A204.1 (cell line): ENCODE measurements at regions not wholly inside any gene's neighbourhood (a gene's known extent, or its start where the extent isn't known, plus 50 kb on each side); places are given as distances from the start of the nearest gene placed in this dataset.
A peak's percentile ranks its signal among the peaks of the same experiment; 100 is the strongest.

ENCODE experiments used
- FAIRE-seq: peaks from 2 replicates; lab custom pipeline; 2012; peaks lifted over from hg19 to GRCh38; lab: Jason Lieb, UNC

DNA sequence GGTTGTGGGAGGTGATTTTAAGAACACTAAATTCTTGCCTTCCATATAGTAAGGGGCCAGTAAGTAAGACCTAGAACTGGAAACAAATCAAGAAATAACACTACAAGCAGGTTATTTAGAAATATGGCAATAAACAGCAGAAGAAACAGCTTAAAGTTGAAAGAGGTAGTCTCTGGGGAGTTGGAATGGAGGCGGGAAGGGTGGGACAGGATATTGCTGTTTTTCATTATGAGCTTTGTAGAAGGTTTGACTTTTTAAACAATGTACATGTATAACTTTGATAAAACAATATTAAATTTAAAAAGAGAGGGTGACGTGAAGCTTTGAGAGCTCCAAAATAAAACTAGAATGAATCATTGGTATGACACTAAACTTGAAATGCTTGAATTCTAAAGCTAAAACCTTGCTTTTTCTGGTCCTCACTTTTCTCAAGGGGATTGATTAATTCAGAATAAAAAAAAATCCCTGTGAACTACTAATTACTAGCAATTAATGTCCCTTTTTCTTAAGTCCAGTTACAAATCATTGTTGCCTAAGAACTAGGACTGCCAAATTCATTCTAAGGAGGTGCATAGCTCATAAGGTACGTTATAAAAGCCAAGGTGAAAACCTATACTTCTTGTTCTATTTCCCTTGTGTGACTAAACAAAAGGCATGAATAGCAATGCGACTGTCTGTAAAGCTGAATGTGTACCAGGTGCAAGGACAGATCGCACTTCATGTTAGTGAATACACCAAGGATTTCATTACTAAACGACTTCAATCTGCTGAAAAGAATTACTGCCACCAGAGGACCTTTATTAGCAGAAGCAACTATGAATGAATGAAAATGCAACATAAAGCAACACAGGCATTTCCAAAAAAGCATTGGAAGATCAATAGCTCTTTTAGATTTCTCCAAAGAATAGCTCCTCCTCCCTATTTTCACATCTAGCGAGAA lies 177.5 kb downstream of the RBM43 start:
- no peak for FAIRE-seq

DNA sequence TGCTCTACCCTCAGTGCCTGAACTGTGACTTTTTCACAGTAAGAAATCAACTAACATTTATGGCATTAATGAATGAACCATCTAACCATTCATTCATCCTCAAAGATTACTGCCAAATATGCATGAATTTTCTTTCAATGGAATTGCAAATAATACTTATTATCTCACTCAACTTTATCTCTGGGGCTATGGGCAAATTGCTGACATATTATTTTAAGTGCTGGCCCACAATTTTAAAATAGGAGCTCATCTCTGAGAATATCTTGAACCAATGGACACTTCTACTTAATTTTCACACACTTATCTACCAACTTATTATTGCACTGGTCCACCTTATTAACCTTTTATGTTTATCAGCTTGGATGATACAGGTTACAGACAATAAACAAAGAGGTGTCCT lies 182.8 kb downstream of the RBM43 start:
- no peak for FAIRE-seq

DNA sequence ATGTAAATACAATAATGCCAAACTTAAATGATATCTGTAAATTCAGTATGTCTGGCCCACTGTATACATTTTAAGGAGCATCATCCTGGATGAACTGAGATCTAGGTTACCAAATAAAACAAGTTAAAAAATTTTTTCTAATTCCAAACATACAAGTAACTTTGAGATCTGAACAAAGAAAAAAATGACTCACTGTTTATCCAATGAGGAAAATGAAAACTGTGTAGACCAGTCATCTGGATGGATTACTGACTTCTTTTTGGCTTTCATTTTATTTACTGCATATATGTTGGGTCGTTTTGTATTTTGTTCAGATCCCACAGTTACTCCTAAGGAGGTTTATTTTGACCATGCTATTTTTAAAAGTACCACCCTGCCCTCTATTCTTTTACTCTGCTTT lies 189.8 kb downstream of the RBM43 start:
- FAIRE-seq: no peak

DNA sequence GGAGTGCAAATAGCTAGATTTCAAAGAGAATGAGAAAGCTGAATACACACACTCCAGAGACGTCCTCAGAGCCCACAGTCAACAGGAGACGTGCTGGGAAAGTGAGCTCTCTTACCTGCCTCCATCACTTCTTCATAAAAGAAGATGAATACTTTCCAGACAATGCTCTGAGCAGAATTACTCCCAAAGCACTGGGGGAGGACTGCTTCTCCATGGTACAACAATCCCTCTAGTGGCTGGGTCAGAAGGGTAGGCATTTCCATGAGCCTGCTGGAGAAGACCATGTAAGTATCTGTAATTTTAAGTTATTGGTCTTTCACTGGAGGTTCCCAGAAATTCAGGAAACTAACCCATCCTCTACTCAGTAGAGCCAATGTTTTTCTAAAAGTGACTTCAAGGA lies 190.3 kb downstream of the RBM43 start:
- FAIRE-seq: no peak

DNA sequence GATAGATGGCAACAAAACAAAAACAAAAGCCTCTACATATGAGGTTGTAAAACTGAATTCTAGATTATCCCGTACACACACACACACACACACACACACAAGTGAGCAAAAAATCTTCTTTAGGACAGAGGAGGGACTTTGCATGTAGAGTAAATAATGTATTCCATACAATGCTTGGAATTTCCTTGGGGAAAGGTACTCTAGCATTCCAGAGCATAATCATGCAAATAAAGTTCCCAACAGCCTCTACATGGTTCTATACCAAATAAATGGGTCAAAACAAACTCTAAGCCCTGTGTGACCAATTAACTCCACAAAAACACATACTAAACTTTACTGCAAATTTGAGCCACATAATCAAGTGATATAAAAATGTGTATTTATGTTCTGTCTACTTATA lies 191.4 kb downstream of the RBM43 start:
- no peak for FAIRE-seq

DNA sequence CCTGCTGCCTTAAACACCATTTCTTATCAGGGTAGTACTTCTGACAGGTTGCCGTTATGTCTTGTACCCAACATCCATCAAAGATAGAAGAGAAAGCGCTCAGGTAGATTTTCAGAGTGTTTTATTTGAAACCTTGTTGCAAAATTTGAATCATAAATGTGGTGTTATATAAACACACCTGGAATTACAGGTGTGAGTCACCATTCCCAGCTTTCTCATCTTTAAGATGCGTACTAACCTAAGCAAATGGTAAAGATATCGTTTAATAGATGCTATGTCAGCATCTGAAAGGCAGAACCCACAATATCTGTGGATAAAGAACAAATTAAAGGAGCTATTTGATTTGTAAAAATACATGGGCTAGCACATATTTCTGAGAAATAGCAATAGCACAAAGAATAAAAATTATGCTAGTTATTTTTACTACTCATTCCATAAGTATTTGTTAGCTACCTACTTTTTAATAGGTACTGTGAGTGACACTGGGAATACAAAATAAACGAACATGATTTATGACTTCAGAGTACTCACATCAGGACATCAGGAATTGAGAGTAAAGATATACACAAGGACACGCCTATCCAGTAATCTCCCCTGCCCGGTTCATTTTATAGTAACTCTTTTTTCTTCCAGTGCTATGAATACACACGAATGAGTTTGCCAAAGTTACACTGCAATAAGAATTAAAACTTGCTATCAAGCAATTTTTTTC lies 193.8 kb downstream of the RBM43 start:
- no peak for FAIRE-seq

DNA sequence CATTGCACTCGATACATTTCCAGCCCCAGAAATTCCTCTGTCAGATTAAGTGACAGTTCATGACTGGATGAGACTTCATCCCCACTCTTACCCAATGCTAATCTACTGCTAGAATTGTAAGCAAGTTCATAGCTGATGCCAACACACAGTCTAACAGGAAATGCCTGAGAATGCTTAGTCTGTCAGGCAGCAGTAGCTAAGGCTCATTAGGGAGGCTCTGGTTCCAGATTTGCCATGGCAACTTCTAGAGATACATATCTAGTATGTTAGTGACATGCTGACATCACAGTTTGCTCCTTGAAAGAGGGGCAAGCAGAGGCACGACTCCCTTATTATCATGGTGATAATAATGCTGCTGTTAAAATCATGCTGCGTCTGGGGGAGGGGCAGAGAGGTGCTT lies 198.4 kb downstream of the RBM43 start:
- FAIRE-seq: no peak

DNA sequence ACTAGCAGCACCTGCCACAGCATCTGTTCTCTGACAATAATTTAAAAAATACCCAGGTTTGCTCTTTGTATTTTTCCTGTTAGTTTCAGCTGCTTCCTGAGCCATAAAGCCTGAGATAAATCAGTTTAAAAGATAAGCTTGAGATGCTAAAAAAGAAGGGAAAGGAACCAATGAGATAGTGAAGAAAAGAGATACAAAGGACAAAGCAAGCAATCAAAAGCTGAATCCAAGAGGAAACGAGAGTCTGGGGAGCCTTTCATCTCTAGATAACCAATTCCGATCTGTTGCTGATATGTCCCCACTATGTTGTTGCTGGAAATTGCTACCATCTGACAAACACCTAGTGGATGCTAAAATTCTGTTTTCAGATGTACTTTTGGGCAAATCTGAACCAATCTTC lies 201.4 kb downstream of the RBM43 start:
- FAIRE-seq: no peak

DNA sequence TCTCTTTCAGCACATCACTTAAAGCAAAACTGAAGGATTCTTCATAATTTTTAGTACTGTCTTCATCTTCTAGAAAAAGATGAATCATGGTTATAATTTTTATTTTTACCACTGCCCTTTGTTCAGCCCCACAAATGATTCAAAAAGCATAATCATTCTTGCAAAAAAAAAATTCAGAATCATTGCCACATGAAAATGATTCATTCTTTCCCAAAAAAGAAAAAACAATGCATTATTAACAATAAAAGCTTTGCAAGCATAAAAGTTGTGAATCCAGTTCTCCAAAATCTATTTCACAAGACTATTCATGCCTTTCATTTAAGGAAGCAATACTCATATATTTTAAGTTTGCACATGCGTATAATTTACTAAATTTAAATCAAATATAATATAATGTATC lies 204.8 kb downstream of the RBM43 start:
- no peak for FAIRE-seq

DNA sequence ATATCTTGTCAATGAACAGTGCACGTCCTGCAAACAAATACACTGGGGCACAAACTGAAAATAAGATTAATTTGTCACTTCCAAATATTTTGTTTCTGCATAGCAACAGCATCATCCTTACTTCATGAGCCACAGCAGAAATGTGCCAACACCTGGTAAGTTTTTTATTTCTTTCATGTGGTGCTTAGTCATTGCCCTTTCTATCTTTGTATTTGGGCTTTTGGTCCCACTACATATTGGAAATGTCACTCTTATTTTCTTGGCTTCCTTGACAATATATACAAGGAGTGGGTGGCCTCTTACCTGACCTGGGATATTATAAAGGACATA lies 208.0 kb downstream of the RBM43 start:
- FAIRE-seq: no peak

DNA sequence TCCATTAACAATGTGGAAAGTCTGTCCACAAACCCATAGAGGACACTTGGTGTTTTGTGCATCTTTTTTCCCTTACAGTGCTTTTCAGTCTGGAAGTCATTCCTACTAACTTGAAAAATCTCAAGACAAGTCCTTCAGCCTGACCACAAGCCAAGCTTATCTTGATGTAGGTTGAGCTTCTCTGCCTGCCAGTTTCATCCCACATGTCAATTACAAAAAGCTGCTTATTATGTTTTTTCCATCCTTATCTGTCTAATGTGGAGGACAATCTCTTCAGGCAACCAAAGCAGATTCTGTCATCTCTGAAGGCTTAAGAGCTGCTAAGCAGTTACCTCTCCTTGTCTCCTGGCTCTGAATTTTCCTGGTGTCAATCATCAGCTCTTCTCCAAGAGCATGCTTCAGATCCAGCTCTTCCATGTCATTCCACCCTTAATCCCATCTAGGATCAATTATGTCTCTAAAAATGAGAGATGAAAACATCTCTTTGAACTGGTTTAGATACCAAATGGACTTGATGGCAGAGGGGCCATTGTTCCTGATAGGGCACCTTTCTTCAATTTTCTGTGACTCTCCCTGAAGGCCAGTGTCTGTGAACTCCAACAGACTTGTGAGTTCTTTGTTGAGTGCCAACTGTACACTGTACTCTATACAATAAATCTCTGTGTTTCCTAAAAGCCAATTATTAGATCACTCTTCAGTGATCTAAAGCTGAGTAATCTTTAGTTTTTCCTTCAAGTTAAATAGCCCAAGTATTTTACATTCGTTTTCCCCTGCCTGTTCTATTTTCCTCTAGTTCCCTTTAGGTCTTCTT lies 208.6 kb downstream of the RBM43 start:
- FAIRE-seq: no peak

DNA sequence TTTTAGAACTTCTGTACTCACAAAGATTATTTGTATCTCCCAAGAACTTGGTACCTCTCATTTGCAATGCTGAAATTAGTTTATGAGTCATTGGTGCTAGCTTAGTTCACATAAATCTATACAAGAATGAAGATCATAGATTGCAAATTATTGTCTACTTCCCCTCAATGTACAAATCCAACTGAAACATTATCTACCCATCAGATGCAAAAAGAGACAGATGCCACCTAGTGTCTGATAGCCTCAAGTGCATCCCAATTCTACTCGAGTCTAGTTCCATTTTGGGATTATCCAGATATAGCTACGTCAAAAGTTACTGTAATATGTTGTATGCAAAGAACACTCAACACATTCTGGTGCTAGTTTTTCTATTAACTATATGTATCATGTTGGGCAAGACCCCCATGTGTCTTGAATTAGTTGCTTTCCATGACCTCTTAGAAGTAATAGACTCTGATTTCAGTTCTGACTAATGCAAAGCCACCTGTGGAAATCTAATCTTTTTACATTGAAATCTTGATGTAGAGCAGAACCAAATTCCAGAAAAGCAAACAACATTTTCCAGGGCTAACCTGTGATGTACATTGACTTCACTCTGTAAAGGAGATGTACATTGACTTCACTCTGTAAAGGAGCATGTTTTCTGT lies 210.0 kb downstream of the RBM43 start:
- FAIRE-seq: peak; percentile 93

DNA sequence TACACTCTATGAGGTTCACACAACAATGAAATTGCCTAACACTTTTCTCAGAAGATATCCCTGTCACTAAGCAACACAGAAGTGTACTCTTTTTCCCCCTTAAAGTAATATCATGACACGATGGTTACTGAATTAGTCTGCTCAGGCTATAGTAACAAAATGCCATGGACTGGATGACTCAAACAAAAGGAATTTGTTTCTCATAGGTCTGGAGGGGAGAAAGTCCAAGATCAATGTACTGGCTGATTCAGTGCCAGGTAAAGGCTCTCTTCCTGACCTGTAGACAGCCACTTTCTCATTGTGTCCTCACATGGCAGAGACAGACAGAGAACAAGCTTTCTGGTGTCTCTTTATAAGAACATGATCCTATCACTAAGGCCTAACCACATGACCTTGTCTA lies 211.9 kb downstream of the RBM43 start:
- no peak for FAIRE-seq

DNA sequence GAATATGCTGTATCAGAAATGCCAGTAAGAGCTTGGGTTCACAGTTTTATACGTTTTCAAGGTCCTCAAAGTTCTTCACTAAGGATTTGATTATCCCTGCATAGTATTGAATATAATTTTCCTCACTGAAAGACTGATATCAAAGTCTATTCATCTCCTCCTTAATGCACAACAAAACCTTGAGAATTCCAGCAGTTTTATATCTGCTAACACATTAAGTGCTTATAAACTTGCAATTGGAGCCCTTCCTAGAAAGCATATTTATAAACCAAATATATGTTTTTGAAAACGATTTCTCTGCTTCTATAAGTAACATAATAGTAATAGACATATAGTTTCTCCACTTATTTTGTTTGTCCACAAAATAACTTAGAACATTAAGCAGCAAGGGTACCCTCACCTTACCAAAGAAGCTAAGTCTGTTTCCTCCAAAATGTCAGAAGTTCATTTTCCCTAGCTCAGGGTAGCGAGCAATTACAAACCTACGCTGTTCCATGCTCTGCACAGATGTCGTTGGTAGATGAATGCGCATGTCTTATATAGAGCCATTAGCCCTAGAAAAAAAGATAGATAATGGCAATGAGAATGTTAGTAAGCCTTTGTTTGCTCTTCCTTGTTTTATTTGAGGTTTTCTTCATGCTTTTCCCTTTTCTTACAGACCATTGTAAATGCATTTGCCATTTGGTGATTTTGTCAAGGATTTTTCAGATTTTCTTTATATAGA lies 213.2 kb downstream of the RBM43 start:
- no peak for FAIRE-seq

DNA sequence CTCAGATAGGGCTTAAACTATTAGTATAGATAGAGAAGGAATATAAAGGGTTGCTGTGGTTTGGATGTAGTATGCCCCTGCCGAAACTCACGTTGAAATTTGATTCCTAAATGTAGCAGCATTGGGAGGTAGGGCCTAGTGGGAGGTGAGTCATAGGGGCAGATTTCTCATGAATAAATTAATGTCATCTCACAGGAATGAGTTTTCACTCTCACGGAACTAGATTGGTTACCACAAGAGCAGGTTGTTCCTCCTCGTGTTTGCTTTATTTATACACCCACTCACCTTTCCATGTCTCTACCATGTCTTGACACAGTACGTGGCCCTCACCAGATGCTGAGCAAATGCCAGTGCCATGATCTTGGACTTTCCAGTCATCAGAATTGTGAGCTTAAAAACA lies 218.2 kb downstream of the RBM43 start:
- no peak for FAIRE-seq

DNA sequence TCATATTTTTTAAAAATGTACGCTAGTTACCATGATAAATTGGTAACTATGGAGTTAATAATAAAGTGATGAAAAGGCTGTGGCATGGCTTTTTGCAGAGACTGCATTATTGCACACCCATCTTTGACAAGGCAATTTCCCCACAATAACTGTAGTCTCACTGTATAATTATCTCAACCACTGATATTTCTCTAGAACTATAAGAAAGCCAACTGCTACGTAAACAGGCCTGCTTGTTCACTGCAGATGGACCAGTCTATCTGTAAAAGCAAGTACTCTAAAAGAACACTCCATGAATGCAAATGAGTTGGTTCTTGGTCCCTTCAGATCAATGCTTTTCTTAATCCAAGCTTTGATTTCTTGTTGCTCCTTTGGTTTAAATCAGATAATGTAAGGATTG lies 218.7 kb downstream of the RBM43 start:
- FAIRE-seq: no peak

DNA sequence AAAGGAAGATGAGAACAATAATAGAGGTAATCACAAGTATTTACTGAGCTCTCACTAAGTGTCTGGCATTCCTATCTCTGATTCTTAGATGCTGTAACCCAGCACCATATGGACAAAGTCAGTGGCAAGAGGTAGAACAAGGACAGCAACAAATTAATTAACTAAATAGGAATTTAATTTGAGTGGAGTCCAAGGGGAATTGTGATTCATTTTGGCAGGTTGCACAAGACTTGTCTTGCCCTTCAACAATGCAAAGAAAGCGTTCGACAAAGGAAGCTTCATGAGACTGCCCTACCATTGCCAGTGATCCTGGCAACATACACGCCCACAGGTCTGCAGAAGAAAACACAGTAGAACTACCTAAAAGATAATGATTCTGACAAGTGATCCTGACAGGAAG lies 221.6 kb downstream of the RBM43 start:
- no peak for FAIRE-seq

DNA sequence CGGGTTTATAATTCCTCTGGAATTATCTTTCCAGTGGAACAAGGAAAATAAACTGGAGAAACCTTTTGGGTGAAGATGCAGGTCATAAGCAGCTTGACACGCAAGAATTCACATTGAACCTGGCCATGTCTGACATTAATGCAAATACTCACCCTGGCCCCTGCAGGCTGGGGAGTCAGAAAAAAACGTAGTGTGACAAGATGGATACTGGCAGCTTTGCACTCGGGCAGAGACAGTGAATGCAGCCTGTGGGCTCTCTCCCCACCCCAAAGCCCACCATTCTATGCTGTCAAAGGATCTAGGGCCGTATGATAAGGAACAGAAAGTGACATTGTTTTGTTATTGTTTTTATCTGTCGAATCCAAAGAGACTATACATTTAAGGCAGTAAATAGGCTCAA lies 223.1 kb downstream of the RBM43 start:
- FAIRE-seq: no peak

DNA sequence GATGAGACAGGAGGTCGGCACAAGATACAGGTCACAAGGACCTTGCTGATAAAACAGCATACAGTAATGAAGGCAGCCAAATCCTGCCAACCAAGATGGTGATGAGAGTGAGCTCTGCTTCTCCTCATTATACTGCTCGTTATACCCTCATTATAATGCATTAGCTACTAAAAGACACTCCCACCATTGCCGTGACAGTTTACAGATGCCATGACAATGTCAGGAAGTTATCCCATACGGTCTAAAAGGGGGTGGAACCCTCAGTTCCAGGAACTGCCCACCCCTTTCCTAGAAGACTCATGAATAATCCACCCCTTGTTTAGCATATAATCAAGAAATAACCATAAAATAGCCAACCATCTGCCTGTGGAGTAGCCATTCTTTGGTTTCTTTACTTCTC lies 224.2 kb downstream of the RBM43 start:
- no peak for FAIRE-seq

DNA sequence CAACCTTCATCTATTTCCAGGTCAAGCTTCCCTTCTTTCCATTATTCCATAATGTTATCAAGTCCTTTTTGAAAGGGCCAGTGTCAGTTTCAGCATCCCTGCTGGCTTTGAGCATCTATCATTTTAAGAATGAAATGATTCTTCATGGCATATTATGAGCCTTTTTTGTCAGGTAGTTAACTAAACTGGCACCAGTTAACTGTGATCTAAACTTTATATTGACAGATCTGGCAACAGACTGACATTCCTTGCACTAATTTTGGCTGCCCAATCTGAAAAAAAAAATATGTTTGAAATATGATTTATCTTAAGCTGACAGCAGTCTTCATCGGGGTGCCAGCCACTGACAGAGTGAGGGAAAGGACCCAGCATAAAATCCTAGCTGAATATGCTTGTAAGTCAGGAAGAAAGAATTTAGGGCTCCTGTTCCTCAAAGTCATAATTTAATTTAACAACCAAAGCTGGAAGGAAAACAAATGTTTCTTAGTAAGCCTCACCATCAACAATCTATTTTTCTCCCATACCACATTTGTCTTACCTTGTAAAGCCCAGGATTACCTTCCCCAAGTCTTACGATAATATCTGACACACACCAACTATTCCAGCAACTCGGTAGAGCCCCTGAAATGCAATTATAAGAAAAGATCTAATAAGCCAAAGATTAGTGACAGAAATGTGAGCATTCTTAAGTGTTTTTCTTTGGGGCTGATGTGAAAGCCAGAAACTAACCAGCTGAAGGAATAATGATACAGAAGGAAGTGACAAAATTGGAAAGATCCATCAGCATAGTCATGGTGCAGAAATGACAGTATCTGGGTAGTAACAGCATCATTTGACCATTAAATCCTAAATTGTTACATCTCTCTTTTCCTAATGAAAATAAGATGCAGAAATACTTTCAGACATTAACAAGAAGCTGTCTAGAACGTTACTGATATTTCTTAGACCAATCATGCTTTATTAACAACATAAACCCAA lies 228.1 kb downstream of the RBM43 start:
- no peak for FAIRE-seq

DNA sequence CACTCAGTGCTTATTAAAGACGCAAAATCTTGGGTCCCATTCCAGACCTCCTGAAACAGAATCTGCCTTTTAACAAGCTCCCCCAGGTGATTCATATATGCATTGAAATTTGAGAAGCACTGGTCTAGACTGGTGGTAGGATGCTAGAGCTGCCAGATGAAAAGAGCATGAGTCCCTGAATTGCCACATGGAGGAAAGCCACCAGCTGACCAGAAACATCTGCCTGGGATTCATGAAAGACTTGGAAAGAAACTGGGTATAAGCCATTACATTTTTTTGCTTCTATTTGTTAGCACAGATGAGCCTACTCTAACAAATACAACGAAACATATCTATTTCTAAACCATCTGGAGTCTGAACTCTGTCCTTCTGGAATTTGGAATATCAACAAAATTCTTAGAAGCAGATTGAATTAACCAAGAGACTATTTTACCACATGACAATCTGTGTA lies 228.9 kb downstream of the RBM43 start:
- no peak for FAIRE-seq
